Skeletal muscle tissue (tissue), 3 donors: ENCODE measurements at regions not wholly inside any gene's neighbourhood (a gene's known extent, or its start where the extent isn't known, plus 50 kb on each side); places are given as distances from the start of the nearest gene placed in this dataset.

ENCODE experiments used
- H3K27ac ChIP-seq: one replicate; pipeline ENCODE4 v1.7.0; 2013; ENCODE audit warnings: mild to moderate bottlenecking, low read depth, low read length, inconsistent platforms
- H3K27me3 ChIP-seq, 3 donors: one replicate each; pipeline ENCODE4 v1.7.0; 2013; ENCODE audit warnings: low read length in 3 of 3; ENCODE audit not compliant: control insufficient read depth in 3 of 3, insufficient read depth in 3 of 3
- H3K36me3 ChIP-seq, 3 donors: one replicate each; pipeline ENCODE4 v1.7.0; 2013; ENCODE audit warnings: low read length in 3 of 3; ENCODE audit not compliant: control insufficient read depth in 3 of 3, insufficient read depth in 3 of 3
- H3K4me1 ChIP-seq, 3 donors: one replicate each; pipeline ENCODE4 v1.7.0; 2013; ENCODE audit warnings: low read length in 3 of 3, mild to moderate bottlenecking in 3 of 3; ENCODE audit not compliant: control insufficient read depth in 3 of 3, insufficient read depth in 3 of 3
- H3K4me3 ChIP-seq, 3 donors: one replicate each; pipeline ENCODE4 v1.7.0; 2013; ENCODE audit warnings: low read length in 3 of 3
- H3K9ac ChIP-seq, 3 donors: one replicate each; pipeline ENCODE4 v1.7.0; 2013; ENCODE audit warnings: low read length in 3 of 3, mild to moderate bottlenecking in 3 of 3, moderate library complexity in 2 of 3, low read depth in 1 of 3
- H3K9me3 ChIP-seq, 3 donors: one replicate each; pipeline ENCODE4 v1.7.0; 2013; ENCODE audit warnings: low read length in 3 of 3; ENCODE audit not compliant: control insufficient read depth in 3 of 3
- donor health status: Osteomylitis.

- Histone ChIP-seq H3K9me3 (no peaks in the 10 kb centered on the region), H3K27ac (no peak overlapping the region), H3K27me3 (no peaks in the 10 kb centered on the region), H3K4me1 (peaks cover 2 to 7% (median 7%) of the 10 kb centered on the region in 3 donors), H3K36me3 (no peaks in the 10 kb centered on the region), H3K9ac (no peak overlapping the region), H3K4me3 (no peak overlapping the region)
These were observed 420.0 kb upstream of the TLE4 start for GRCh38 chr9:79151791-79152190.

- Histone ChIP-seq H3K36me3 (no peaks in the 10 kb centered on the region), H3K9ac (no peak overlapping the region), H3K4me3 (no peak overlapping the region), H3K4me1 (peaks cover 2 to 7% (median 7%) of the 10 kb centered on the region in 3 donors), H3K9me3 (no peaks in the 10 kb centered on the region), H3K27me3 (no peaks in the 10 kb centered on the region), H3K27ac (no peak overlapping the region)
These were observed 419.5 kb upstream of the TLE4 start for GRCh38 chr9:79152306-79152705.

GRCh38 chr9:79154806-79155205 is 417.0 kb upstream of the TLE4 start:
- Histone ChIP-seq H3K4me1 (peaks cover 2 to 7% (median 7%) of the 10 kb centered on the region in 3 donors), H3K9me3 (no peaks in the 10 kb centered on the region), H3K27ac (no peak overlapping the region), H3K4me3 (no peak overlapping the region), H3K27me3 (no peaks in the 10 kb centered on the region), H3K9ac (no peak overlapping the region), H3K36me3 (no peaks in the 10 kb centered on the region)

- H3K27ac ChIP-seq, result no peak overlapping the region
- H3K4me3 ChIP-seq, result no peak overlapping the region
- peaks cover 2 to 7% (median 7%) of the 10 kb centered on the region in 3 donors for H3K4me1 ChIP-seq
- no peaks in the 10 kb centered on the region for H3K36me3 ChIP-seq
- no peaks in the 10 kb centered on the region for H3K9me3 ChIP-seq
- no peak overlapping the region for H3K9ac ChIP-seq
- no peaks in the 10 kb centered on the region for H3K27me3 ChIP-seq
These were observed 416.5 kb upstream of the TLE4 start for GRCh38 chr9:79155308-79155707.

GRCh38 chr9:79163544-79163943 is 408.2 kb upstream of the TLE4 start:
- H3K4me1 ChIP-seq, result no peaks in the 10 kb centered on the region
- no peak overlapping the region for H3K9ac ChIP-seq
- H3K9me3 ChIP-seq, result no peaks in the 10 kb centered on the region
- no peaks in the 10 kb centered on the region for H3K36me3 ChIP-seq
- H3K27me3 ChIP-seq, result no peaks in the 10 kb centered on the region
- H3K27ac ChIP-seq, result no peak overlapping the region
- H3K4me3 ChIP-seq, result no peak overlapping the region

- Histone ChIP-seq H3K9me3 (peaks cover 0 to 2% (median 0%) of the 10 kb centered on the region in 3 donors), H3K27ac (no peak overlapping the region), H3K4me3 (no peak overlapping the region), H3K27me3 (no peaks in the 10 kb centered on the region), H3K4me1 (no peaks in the 10 kb centered on the region), H3K9ac (no peak overlapping the region), H3K36me3 (no peaks in the 10 kb centered on the region)
These were observed 407.4 kb upstream of the TLE4 start for GRCh38 chr9:79164406-79164805.

GRCh38 chr9:79165020-79165780 is 406.6 kb upstream of the TLE4 start:
- Histone ChIP-seq H3K4me1 (no peaks in the 10 kb centered on the region), H3K36me3 (no peaks in the 10 kb centered on the region), H3K9me3 (peaks cover 0 to 2% (median 0%) of the 10 kb centered on the region in 3 donors), H3K4me3 (no peak overlapping the region), H3K27ac (no peak overlapping the region), H3K27me3 (no peaks in the 10 kb centered on the region), H3K9ac (no peak overlapping the region)

GRCh38 chr9:79166005-79166404 is 405.8 kb upstream of the TLE4 start:
- Histone ChIP-seq H3K4me1 (no peaks in the 10 kb centered on the region), H3K27me3 (no peaks in the 10 kb centered on the region), H3K9ac (no peak overlapping the region), H3K4me3 (no peak overlapping the region), H3K27ac (no peak overlapping the region), H3K36me3 (no peaks in the 10 kb centered on the region), H3K9me3 (peaks cover 0 to 2% (median 0%) of the 10 kb centered on the region in 3 donors)

- Histone ChIP-seq H3K4me1 (no peaks in the 10 kb centered on the region), H3K27me3 (no peaks in the 10 kb centered on the region), H3K9ac (no peak overlapping the region)
These were observed 401.1 kb upstream of the TLE4 start for GRCh38 chr9:79170643-79171042.

GRCh38 chr9:79173932-79174331 is 397.8 kb upstream of the TLE4 start:
- no peaks in the 10 kb centered on the region for H3K4me1 ChIP-seq
- H3K4me3 ChIP-seq, result no peak overlapping the region
- no peak overlapping the region for H3K9ac ChIP-seq
- H3K27ac ChIP-seq, result no peak overlapping the region
- peaks cover 0 to under 1% (median 0%) of the 10 kb centered on the region in 3 donors for H3K9me3 ChIP-seq
- no peaks in the 10 kb centered on the region for H3K36me3 ChIP-seq
- H3K27me3 ChIP-seq, result no peaks in the 10 kb centered on the region

More at GRCh38 chr9:79170643-79171042, 401.1 kb upstream of the TLE4 start:
- Histone ChIP-seq H3K36me3 (no peaks in the 10 kb centered on the region), H3K4me3 (no peak overlapping the region), H3K9me3 (peaks cover 0 to 2% (median 0%) of the 10 kb centered on the region in 3 donors), H3K27ac (no peak overlapping the region)
